Transverse colon (tissue), 4 donors: ENCODE measurements at regions not wholly inside any gene's neighbourhood (a gene's known extent, or its start where the extent isn't known, plus 50 kb on each side); places are given as distances from the start of the nearest gene placed in this dataset.

Source experiments
- DNase-seq: peaks from one replicate; pipeline ENCODE4 v3.0.0-alpha.2; 2019
- H3K27ac ChIP-seq, 4 donors: fragments of 200-600 bp; sonication (generic); 2 replicates each; pipeline ENCODE4 v1.5.1; 2016 to 2018; ENCODE audit warnings: inconsistent platforms in 4 of 4
- H3K27me3 ChIP-seq: fragments of 200-600 bp; sonication (generic); 2 replicates; pipeline ENCODE4 v1.5.1; 2017; ENCODE audit warnings: inconsistent platforms
- H3K36me3 ChIP-seq, 4 donors: fragments of 200-600 bp; sonication (generic); 2 replicates each; pipeline ENCODE4 v1.5.1; 2017 to 2019; ENCODE audit warnings: inconsistent platforms in 4 of 4
- H3K4me1 ChIP-seq, 4 donors: fragments of 200-600 bp; sonication (generic); 2 replicates each; pipeline ENCODE4 v1.5.1; 2017 to 2020; ENCODE audit warnings: inconsistent platforms in 4 of 4
- H3K4me3 ChIP-seq, 4 donors: fragments of 200-600 bp; sonication (generic); 1 replicate in 1 of 4; 2 replicates in 3 of 4; pipeline versions ENCODE4 v1.5.1 to v1.6.1; 2017 to 2019; ENCODE audit warnings: inconsistent platforms in 4 of 4
- H3K9me3 ChIP-seq, 2 donors: fragments of 200-600 bp; sonication (generic); 2 replicates each; pipeline ENCODE4 v1.5.1; 2017 to 2019; ENCODE audit warnings: inconsistent platforms in 2 of 2
- CTCF ChIP-seq, 5 experiments: fragments of 200-600 bp in 3 of 5; fragments of 450-650 bp in 2 of 5; sonication (generic) in 3 of 5; IDR thresholded peaks; 1 replicate in 2 of 5; 2 replicates in 3 of 5; pipeline ENCODE4 v1.5.1; 2016 to 2017; ENCODE audit warnings: antibody characterized with exemption in 5 of 5, inconsistent platforms in 3 of 5, mild to moderate bottlenecking in 2 of 5, moderate library complexity in 1 of 5
- EP300 ChIP-seq: sonication (generic); formaldehyde crosslinking; IDR thresholded peaks from one replicate; pipeline ENCODE4 v1.6.1; 2017; ENCODE audit warnings: antibody characterized with exemption, low read depth
- POLR2A ChIP-seq: fragments of 450-650 bp; IDR thresholded peaks from one replicate; pipeline ENCODE4 v1.6.1; 2016; ENCODE audit warnings: antibody characterized with exemption, mild to moderate bottlenecking, moderate library complexity
- POLR2AphosphoS5 ChIP-seq, 3 donors: sonication (generic); formaldehyde crosslinking; IDR thresholded peaks; one replicate each; pipeline ENCODE4 v1.6.1; 2016; ENCODE audit warnings: antibody characterized with exemption in 3 of 3
- WGBS, 2 donors: methylation state at CpG; one replicate each; pipeline ENCODE4 v1.1.5; 2018; ENCODE audit warnings: low coverage in 1 of 2; 5-methylcytosine and 5-hydroxymethylcytosine counted together
- in situ Hi-C, 4 donors: fragments of 200-750 bp; cut with MboI; loops; one replicate each; pipeline versions ENCODE4 v1.15.0 to v1.15.1; 2017; ENCODE audit warnings: low sequenced_read_pairs in 3 of 4, low pct_ligation_motif_present in 1 of 4, low pct_unique_long_range_greater_than_20kb in 1 of 4
- intact Hi-C: fragments of 100-400 bp; cut with DNase I; formaldehyde crosslinking; loops from one replicate; pipeline ENCODE4 v1.15.1; 2023; ENCODE audit warnings: low total_unique reads

GRCh38 chr4:41329361-41329760 lies 72.6 kb downstream of the UCHL1 start:
- Histone ChIP-seq H3K4me3 (no peak overlapping the region), H3K27me3 (no peaks in the 10 kb centered on the region), H3K4me1 (no peaks in the 10 kb centered on the region), H3K27ac (no peak overlapping the region), H3K9me3 (no peaks in the 10 kb centered on the region), H3K36me3 (no peaks in the 10 kb centered on the region)
- 85 to 88% methylated on average over 3 to 4 of the region's 4 CpGs for WGBS, 2 donors
- no peak for DNase-seq
- TF ChIP-seq POLR2A: no peak
- TF ChIP-seq CTCF (IDR thresholded peaks at IDR 0.05): no peak
- intact Hi-C loops: no loop called here
- in situ Hi-C loops: no loop called here

- WGBS, 2 donors: 34 to 48% methylated on average over 2 of the region's 2 CpGs
- H3K4me3 ChIP-seq: no peak overlapping the region
Measured at GRCh38 chr4:41331224-41331623, 74.5 kb downstream of the UCHL1 start.

GRCh38 chr4:41332510-41333054 lies 75.9 kb downstream of the UCHL1 start:
- WGBS, 2 donors: 91 to 100% methylated on average over 3 of the region's 3 CpGs
- no peak overlapping the region for H3K27ac ChIP-seq
- intact Hi-C loops (no loop called here), in situ Hi-C loops (no loop called here)
- DNase-seq: no peak
- H3K36me3 ChIP-seq: no peaks in the 10 kb centered on the region
- no peak overlapping the region for H3K4me3 ChIP-seq
- H3K27me3 ChIP-seq: no peaks in the 10 kb centered on the region
- TF ChIP-seq CTCF (IDR thresholded peaks at IDR 0.05): no peak
- no peak for TF ChIP-seq POLR2AphosphoS5 (IDR thresholded peaks at IDR 0.05)
- no peak for TF ChIP-seq POLR2A
- no peak for TF ChIP-seq EP300
- H3K4me1 ChIP-seq: no peaks in the 10 kb centered on the region
- H3K9me3 ChIP-seq: no peaks in the 10 kb centered on the region

More at GRCh38 chr4:41331224-41331623, 74.5 kb downstream of the UCHL1 start:
- H3K4me1 ChIP-seq: no peaks in the 10 kb centered on the region
- no peaks in the 10 kb centered on the region for H3K9me3 ChIP-seq
- intact Hi-C loops: no loop called here
- in situ Hi-C loops: no loop called here
- TF ChIP-seq POLR2AphosphoS5 (IDR thresholded peaks at IDR 0.05) (no peak), CTCF (IDR thresholded peaks at IDR 0.05) (no peak), POLR2A (no peak), EP300 (no peak)
- no peak for DNase-seq
- no peaks in the 10 kb centered on the region for H3K36me3 ChIP-seq
- no peaks in the 10 kb centered on the region for H3K27me3 ChIP-seq
- H3K27ac ChIP-seq: no peak overlapping the region

- no peaks in the 10 kb centered on the region for H3K36me3 ChIP-seq
- intact Hi-C loops (no loop called here), in situ Hi-C loops (no loop called here)
- H3K4me1 ChIP-seq: no peaks in the 10 kb centered on the region
- H3K4me3 ChIP-seq: no peak overlapping the region
- H3K27ac ChIP-seq: no peak overlapping the region
- 39 to 50% methylated on average over 2 of the region's 2 CpGs for WGBS, 2 donors
- no peaks in the 10 kb centered on the region for H3K27me3 ChIP-seq
- no peak for DNase-seq
- no peaks in the 10 kb centered on the region for H3K9me3 ChIP-seq
- TF ChIP-seq POLR2A (no peak), POLR2AphosphoS5 (IDR thresholded peaks at IDR 0.05) (no peak), EP300 (no peak), CTCF (IDR thresholded peaks at IDR 0.05) (no peak)
Measured at GRCh38 chr4:41334182-41334581, 77.5 kb downstream of the UCHL1 start.
